ENCODE measurements at regions not wholly inside any gene's neighbourhood (a gene's known extent, or its start where the extent isn't known, plus 50 kb on each side); places are given as distances from the start of the nearest gene placed in this dataset.

- TF ChIP-seq POLR2AphosphoS5 (IDR thresholded peaks at IDR 0.05) (no peak), CTCF (IDR thresholded peaks at IDR 0.05) (no peak)
Observed at GRCh38 chr3:18064586-18064985, 322.2 kb upstream of the TBC1D5 start.

Data from stomach (tissue), 4 donors.